IMR-90 (cell line): ENCODE measurements at regions not wholly inside any gene's neighbourhood (a gene's known extent, or its start where the extent isn't known, plus 50 kb on each side); places are given as distances from the start of the nearest gene placed in this dataset.

ENCODE experiments used
- ATAC-seq: fragments of 200-7000 bp; cut with Tn5 transposase; 2 replicates; pipeline ENCODE4 v1.9.1; 2020; ENCODE audit warnings: low read depth, mild to moderate bottlenecking, moderate library complexity
- BruUV-seq: library from RNA; stranded (reverse); fragments of 400-500 nt; replicated peaks from 2 replicates; lab custom pipeline; 2021; lab: Mats Ljungman, UMichigan
- CTCF ChIA-PET: fragments of 300-600 bp; formaldehyde crosslinking; extraction: SDS; loops from one replicate; lab custom pipeline; 2021; ENCODE audit warnings: antibody characterized with exemption; lab: Yijun Ruan, JAX
- POLR2A ChIA-PET: fragments of 300-600 bp; sonication (Branson Sonifier 250); formaldehyde crosslinking; loops from one replicate; lab custom pipeline; 2022; ENCODE audit warnings: antibody characterized with exemption; ENCODE audit not compliant: unreplicated experiment; lab: Charles Lee
- DNase-seq: peaks from one replicate; pipeline ENCODE4 v3.0.0; 2013
- H2AFZ ChIP-seq: replicated peaks from 2 replicates; pipeline ENCODE3; 2013; ENCODE audit warnings: low read length, mild to moderate bottlenecking; ENCODE audit not compliant: poor library complexity
- H2AK5ac ChIP-seq: 2 replicates; pipeline ENCODE4 v1.6.1; 2013; ENCODE audit warnings: low read depth, low read length, inconsistent platforms
- H2AK9ac ChIP-seq: replicated peaks from 2 replicates; pipeline ENCODE3; 2013; ENCODE audit warnings: mild to moderate bottlenecking, low read depth, low read length, moderate library complexity; ENCODE audit not compliant: poor library complexity
- H2BK120ac ChIP-seq: 2 replicates; pipeline ENCODE4 v1.6.1; 2013; ENCODE audit warnings: low read depth, low read length, inconsistent platforms
- H2BK15ac ChIP-seq: 3 replicates; pipeline ENCODE4 v1.6.1; 2013; ENCODE audit warnings: low read depth, low read length, inconsistent platforms
- H2BK20ac ChIP-seq: 2 replicates; pipeline ENCODE4 v1.6.1; 2013; ENCODE audit warnings: low read depth, mild to moderate bottlenecking, inconsistent platforms, low read length, moderate library complexity
- H2BK5ac ChIP-seq: 2 replicates; pipeline ENCODE4 v1.6.1; 2013; ENCODE audit warnings: mild to moderate bottlenecking, low read depth, low read length, inconsistent platforms; ENCODE audit not compliant: poor library complexity, severe bottlenecking
- H3K14ac ChIP-seq: replicated peaks from 2 replicates; pipeline ENCODE4 v1.6.1; 2013; ENCODE audit warnings: low read depth, low read length, inconsistent platforms
- H3K18ac ChIP-seq: 2 replicates; pipeline ENCODE4 v1.6.1; 2013; ENCODE audit warnings: low read depth, low read length, control low read depth
- H3K23ac ChIP-seq: 2 replicates; pipeline ENCODE4 v1.6.1; 2013; ENCODE audit warnings: low read depth, low read length, inconsistent platforms
- H3K27ac ChIP-seq: 2 replicates; pipeline ENCODE4 v1.5.1; 2013; ENCODE audit warnings: mild to moderate bottlenecking, control low read depth, low read length; ENCODE audit not compliant: insufficient read depth
- H3K27me3 ChIP-seq: 2 replicates; pipeline ENCODE4 v1.6.1; 2013; ENCODE audit warnings: low read length; ENCODE audit not compliant: control insufficient read depth, insufficient read depth
- H3K36me3 ChIP-seq: 2 replicates; pipeline ENCODE4 v1.6.1; 2013; ENCODE audit warnings: low read length, mixed read lengths; ENCODE audit not compliant: control insufficient read depth, insufficient read depth
- H3K4ac ChIP-seq: 2 replicates; pipeline ENCODE4 v1.6.1; 2013; ENCODE audit warnings: low read depth, low read length, inconsistent platforms
- H3K4me1 ChIP-seq: 2 replicates; pipeline ENCODE4 v1.6.1; 2013; ENCODE audit warnings: low read length, mixed read lengths; ENCODE audit not compliant: control insufficient read depth, insufficient read depth
- H3K4me2 ChIP-seq: 2 replicates; pipeline ENCODE4 v1.6.1; 2013; ENCODE audit warnings: low read depth, mild to moderate bottlenecking, control low read depth, low read length, moderate library complexity
- H3K4me3 ChIP-seq: 2 replicates; pipeline ENCODE4 v1.5.1; 2013; ENCODE audit warnings: low read depth, mild to moderate bottlenecking, control low read depth, low read length, moderate library complexity; ENCODE audit not compliant: insufficient read depth
- H3K56ac ChIP-seq: 2 replicates; pipeline ENCODE4 v1.6.1; 2013; ENCODE audit warnings: low read length, inconsistent platforms; ENCODE audit not compliant: insufficient read depth; ENCODE audit errors: extremely low read depth
- H3K79me1 ChIP-seq, 2 experiments: 2 replicates each; pipeline ENCODE4 v1.6.1; 2013; ENCODE audit warnings: low read length in 2 of 2, inconsistent platforms in 1 of 2, low read depth in 1 of 2
- H3K9ac ChIP-seq: 2 replicates; pipeline ENCODE4 v1.6.1; 2013; ENCODE audit warnings: low read depth, low read length, control low read depth
- H3K9me1 ChIP-seq: 2 replicates; pipeline ENCODE4 v1.6.1; 2013; ENCODE audit warnings: low read length, inconsistent platforms; ENCODE audit not compliant: insufficient read depth
- H3K9me3 ChIP-seq: 2 replicates; pipeline ENCODE4 v1.6.1; 2013; ENCODE audit warnings: low read length; ENCODE audit not compliant: control insufficient read depth, insufficient read depth
- H4K20me1 ChIP-seq: 2 replicates; pipeline ENCODE4 v1.6.1; 2013; ENCODE audit warnings: low read length, inconsistent platforms; ENCODE audit not compliant: insufficient read depth
- H4K5ac ChIP-seq: 2 replicates; pipeline ENCODE4 v1.6.1; 2013; ENCODE audit warnings: mild to moderate bottlenecking, low read depth, low read length, control low read depth
- H4K8ac ChIP-seq, 2 experiments: 2 replicates each; pipeline ENCODE4 v1.6.1; 2013; ENCODE audit warnings: low read depth in 2 of 2, low read length in 2 of 2, control low read depth in 1 of 2, inconsistent platforms in 1 of 2
- H4K91ac ChIP-seq: 2 replicates; pipeline ENCODE4 v1.6.1; 2013; ENCODE audit warnings: low read depth, low read length, inconsistent platforms; ENCODE audit not compliant: insufficient read depth
- BHLHE40 ChIP-seq: fragments of 150-350 bp; IDR thresholded peaks from 2 replicates; pipeline ENCODE4 v1.6.1; 2016; ENCODE audit warnings: mild to moderate bottlenecking, low read depth, low read length
- CEBPB ChIP-seq: IDR thresholded peaks from 2 replicates; pipeline ENCODE4 v1.6.1; 2012; ENCODE audit warnings: low read depth, low read length, improper control_type of control experiment
- CHD1 ChIP-seq: IDR thresholded peaks from 2 replicates; pipeline ENCODE4 v1.6.1; 2012; ENCODE audit warnings: low read depth, low read length, improper control_type of control experiment
- CTCF ChIP-seq: conservative IDR thresholded peaks from 2 replicates; pipeline ENCODE4 v1.5.1; 2012; ENCODE audit warnings: mild to moderate bottlenecking, low read depth, low read length, improper control_type of control experiment
- FOS ChIP-seq: fragments of 150-350 bp; IDR thresholded peaks from 2 replicates; pipeline ENCODE4 v1.6.1; 2016; ENCODE audit warnings: low read depth, low read length
- MAFK ChIP-seq: IDR thresholded peaks from 2 replicates; pipeline ENCODE4 v1.6.1; 2012; ENCODE audit warnings: low read depth, low read length, improper control_type of control experiment
- MAZ ChIP-seq: IDR thresholded peaks from 2 replicates; pipeline ENCODE4 v1.6.1; 2012; ENCODE audit warnings: low read depth, mild to moderate bottlenecking, low read length, improper control_type of control experiment, moderate library complexity, borderline replicate concordance
- MXI1 ChIP-seq: IDR thresholded peaks from 2 replicates; pipeline ENCODE4 v1.6.1; 2012; ENCODE audit warnings: low read depth, mild to moderate bottlenecking, low read length, moderate library complexity, borderline replicate concordance
- NFE2L2 ChIP-seq: fragments of 150-350 bp; IDR thresholded peaks from 2 replicates; pipeline ENCODE4 v1.6.1; 2016; ENCODE audit warnings: low read depth, mild to moderate bottlenecking, low read length
- POLR2A ChIP-seq: IDR thresholded peaks from 2 replicates; pipeline ENCODE4 v1.6.1; 2012; ENCODE audit warnings: mild to moderate bottlenecking, low read depth, low read length
- RAD21 ChIP-seq: IDR thresholded peaks from 2 replicates; pipeline ENCODE4 v1.6.1; 2012; ENCODE audit warnings: low read length, improper control_type of control experiment
- RCOR1 ChIP-seq: IDR thresholded peaks from 2 replicates; pipeline ENCODE4 v1.6.1; 2012; ENCODE audit warnings: mild to moderate bottlenecking, low read length, improper control_type of control experiment; ENCODE audit not compliant: insufficient replicate concordance
- RFX5 ChIP-seq: IDR thresholded peaks from 2 replicates; pipeline ENCODE4 v1.8.0; 2012; ENCODE audit warnings: low read depth, mild to moderate bottlenecking, low read length, moderate library complexity
- SMC3 ChIP-seq: fragments of 150-350 bp; IDR thresholded peaks from 2 replicates; pipeline ENCODE4 v1.6.1; 2016; ENCODE audit warnings: low read depth, mild to moderate bottlenecking, antibody characterized with exemption, low read length, moderate library complexity
- WGBS, 2 experiments: methylation state at CpG; one replicate each; pipeline versions ENCODE4 v1.1.5 to v1.1.7; 2013; ENCODE audit warnings: missing lambda C conversion rate in 2 of 2; ENCODE audit not compliant: insufficient read length in 1 of 2; ENCODE audit errors: extremely low coverage in 2 of 2; 5-methylcytosine and 5-hydroxymethylcytosine counted together
- dilution Hi-C: fragments of 300-500 bp; cut with HindIII; formaldehyde crosslinking; loops from one replicate; pipeline ENCODE4 v1.14.3; 2018; ENCODE audit warnings: low sequenced_read_pairs; ENCODE audit not compliant: unreplicated experiment
- in situ Hi-C: fragments of 300-500 bp; cut with MboI; formaldehyde crosslinking; loops from 3 replicates; pipeline ENCODE4 v1.14.3; 2019; ENCODE audit warnings: low sequenced_read_pairs, inconsistent platforms, mixed read lengths
- intact Hi-C: fragments of 100-400 bp; cut with micrococcal nuclease; formaldehyde crosslinking; loops from 2 replicates; pipeline ENCODE4 v1.10.0; 2022
- TF ChIP-seq, protein P1 (sequence below): fragments of 150-350 bp; IDR thresholded peaks from 2 replicates; pipeline ENCODE4 v1.6.1; 2016; ENCODE audit warnings: low read depth, mild to moderate bottlenecking, low read length, moderate library complexity, borderline replicate concordance
- TF ChIP-seq, protein P2 (sequence below): fragments of 150-350 bp; IDR thresholded peaks from 2 replicates; pipeline ENCODE4 v1.6.1; 2017; ENCODE audit warnings: mild to moderate bottlenecking, antibody characterized with exemption, low read length, low read depth

DNA sequence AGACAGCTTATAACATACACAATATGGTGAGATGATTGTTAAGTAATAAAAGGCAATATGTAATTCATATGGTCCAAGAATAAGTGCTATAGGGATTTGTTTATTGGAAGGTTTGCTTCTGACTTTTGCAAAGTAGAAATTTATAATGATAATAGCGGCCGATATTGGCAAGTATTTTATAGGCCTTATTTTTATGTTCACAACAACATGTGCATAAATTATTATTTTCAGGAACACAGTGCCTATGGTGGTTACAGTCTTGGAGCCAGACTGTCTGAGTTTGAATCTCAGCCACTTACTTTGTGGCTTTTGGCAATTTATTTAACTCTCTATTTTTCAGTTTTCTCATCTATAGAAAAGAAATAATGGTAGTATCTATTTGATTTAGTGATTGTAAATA, 607.5 kb downstream of the USP25 start:
- Histone ChIP-seq H4K5ac (no peak overlapping the region), H3K4me2 (no peak overlapping the region), H3K18ac (no peak overlapping the region), H3K4me3 (no peak overlapping the region), H4K8ac (no peak overlapping the region), H3K14ac (no peak overlapping the region), H2AK9ac (no peak overlapping the region), H3K56ac (no peak overlapping the region), H2AFZ (no peak overlapping the region), H3K36me3 (no peaks in the 10 kb centered on the region), H3K27me3 (no peaks in the 10 kb centered on the region), H3K9ac (no peak overlapping the region), H3K27ac (no peak overlapping the region), H3K4me1 (no peaks in the 10 kb centered on the region), H2BK5ac (no peak overlapping the region), H4K20me1 (no peaks in the 10 kb centered on the region), H4K91ac (no peak overlapping the region), H3K79me1 (no peaks in the 10 kb centered on the region), H2BK120ac (no peak overlapping the region), H3K4ac (no peak overlapping the region), H3K9me3 (no peaks in the 10 kb centered on the region), H3K9me1 (no peaks in the 10 kb centered on the region), H2BK15ac (no peak overlapping the region), H2AK5ac (no peak overlapping the region), H3K23ac (no peak overlapping the region), H2BK20ac (no peak overlapping the region)
- ChIA-PET POLR2A (no interaction called here), CTCF (no interaction called here)
- TF ChIP-seq POLR2A (no peak), SMC3 (no peak), CEBPB (no peak), MAFK (no peak), MAZ (no peak), CTCF (no peak), FOS (no peak), BHLHE40 (no peak), CHD1 (no peak), RCOR1 (no peak), RAD21 (no peak), RFX5 (no peak), NFE2L2 (no peak), MXI1 (no peak)
- TF ChIP-seq, protein P1, sequence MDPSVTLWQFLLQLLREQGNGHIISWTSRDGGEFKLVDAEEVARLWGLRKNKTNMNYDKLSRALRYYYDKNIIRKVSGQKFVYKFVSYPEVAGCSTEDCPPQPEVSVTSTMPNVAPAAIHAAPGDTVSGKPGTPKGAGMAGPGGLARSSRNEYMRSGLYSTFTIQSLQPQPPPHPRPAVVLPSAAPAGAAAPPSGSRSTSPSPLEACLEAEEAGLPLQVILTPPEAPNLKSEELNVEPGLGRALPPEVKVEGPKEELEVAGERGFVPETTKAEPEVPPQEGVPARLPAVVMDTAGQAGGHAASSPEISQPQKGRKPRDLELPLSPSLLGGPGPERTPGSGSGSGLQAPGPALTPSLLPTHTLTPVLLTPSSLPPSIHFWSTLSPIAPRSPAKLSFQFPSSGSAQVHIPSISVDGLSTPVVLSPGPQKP, result no peak
- TF ChIP-seq, protein P2, sequence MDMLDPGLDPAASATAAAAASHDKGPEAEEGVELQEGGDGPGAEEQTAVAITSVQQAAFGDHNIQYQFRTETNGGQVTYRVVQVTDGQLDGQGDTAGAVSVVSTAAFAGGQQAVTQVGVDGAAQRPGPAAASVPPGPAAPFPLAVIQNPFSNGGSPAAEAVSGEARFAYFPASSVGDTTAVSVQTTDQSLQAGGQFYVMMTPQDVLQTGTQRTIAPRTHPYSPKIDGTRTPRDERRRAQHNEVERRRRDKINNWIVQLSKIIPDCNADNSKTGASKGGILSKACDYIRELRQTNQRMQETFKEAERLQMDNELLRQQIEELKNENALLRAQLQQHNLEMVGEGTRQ, result no peak
- no TSS peak for BruUV-seq
- WGBS, 2 experiments, result no CpG with 5 or more reads among the region's 2 CpGs
- DNase-seq (no peak), ATAC-seq (no peak)
- dilution Hi-C loops, result no loop called here
- in situ Hi-C loops, result no loop called here
- intact Hi-C loops, result loop anchor here (10.0 kb wide), 2 partner anchors 268 to 708 kb away; no protein-coding TSS in a partner anchor
